Gastroesophageal sphincter (tissue), 3 donors: ENCODE measurements at regions not wholly inside any gene's neighbourhood (a gene's known extent, or its start where the extent isn't known, plus 50 kb on each side); places are given as distances from the start of the nearest gene placed in this dataset.

ENCODE experiments used
- CTCF ChIP-seq, 4 experiments: fragments of 200-600 bp in 2 of 4; fragments of 450-650 bp in 2 of 4; sonication (generic) in 1 of 4; IDR thresholded peaks; one replicate each; pipeline ENCODE4 v1.5.1; 2017 to 2019; ENCODE audit warnings: antibody characterized with exemption in 4 of 4, mild to moderate bottlenecking in 2 of 4, moderate library complexity in 2 of 4
- EP300 ChIP-seq: sonication (generic); formaldehyde crosslinking; IDR thresholded peaks from one replicate; pipeline ENCODE4 v1.6.1; 2017; ENCODE audit warnings: antibody characterized with exemption, mild to moderate bottlenecking

- TF ChIP-seq CTCF (IDR thresholded peaks at IDR 0.05) (no peak), EP300 (no peak)
Observed at GRCh38 chr16:7031031-7031430, 301.6 kb upstream of the RBFOX1 start.
